NCI-H2081 (cell line): ENCODE measurements at regions not wholly inside any gene's neighbourhood (a gene's known extent, or its start where the extent isn't known, plus 50 kb on each side); places are given as distances from the start of the nearest gene placed in this dataset.
"Not testable (repeated sequence)": the region's sequence is repeated elsewhere in the genome, so short reads cannot be mapped to it uniquely, and the experiment has no call there.

Experiments
- DNase-seq, 2 experiments: peaks; one replicate each; lab custom pipeline; 2025; lab: John Stamatoyannopoulos, UW

DNA sequence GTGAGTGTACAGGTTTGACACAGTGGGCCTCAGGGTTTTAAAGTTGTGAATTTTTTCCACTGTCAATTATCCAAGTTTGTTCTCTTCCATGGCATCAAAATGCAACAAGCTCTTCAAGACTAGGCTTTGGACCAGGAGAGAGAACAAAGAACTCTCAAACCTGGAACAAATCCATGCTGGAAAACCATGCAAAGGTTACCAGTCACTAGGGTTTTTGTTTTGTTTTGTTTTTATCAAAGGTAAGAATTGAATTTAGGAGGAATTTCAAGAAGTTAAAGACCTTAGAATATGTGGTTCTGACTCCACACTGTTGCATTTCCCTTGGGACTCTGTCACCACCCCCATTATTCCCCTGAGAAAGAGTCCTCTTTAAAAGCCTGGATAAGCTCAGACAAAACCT lies 191.1 kb upstream of the PIK3R1 start:
- no peak for DNase-seq

DNA sequence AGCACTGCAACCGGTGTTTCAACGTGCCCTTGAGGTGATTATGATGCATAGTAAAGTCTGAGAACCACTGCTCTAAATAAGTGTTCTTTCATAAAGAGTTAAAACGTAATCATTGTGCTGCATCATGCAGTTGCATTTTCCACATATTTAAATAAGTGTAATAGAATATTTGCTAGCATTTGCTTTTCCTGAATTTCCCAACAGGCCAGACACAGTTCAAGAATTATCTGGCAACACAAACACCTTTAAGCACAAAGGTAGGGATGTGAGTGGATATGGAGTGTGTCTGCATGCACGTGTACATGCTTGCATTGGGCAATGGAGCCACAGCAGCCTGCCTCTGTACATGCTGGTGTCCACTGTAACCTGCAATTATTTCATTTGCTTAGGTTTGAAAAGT lies 193.6 kb upstream of the PIK3R1 start:
- DNase-seq = no peak

DNA sequence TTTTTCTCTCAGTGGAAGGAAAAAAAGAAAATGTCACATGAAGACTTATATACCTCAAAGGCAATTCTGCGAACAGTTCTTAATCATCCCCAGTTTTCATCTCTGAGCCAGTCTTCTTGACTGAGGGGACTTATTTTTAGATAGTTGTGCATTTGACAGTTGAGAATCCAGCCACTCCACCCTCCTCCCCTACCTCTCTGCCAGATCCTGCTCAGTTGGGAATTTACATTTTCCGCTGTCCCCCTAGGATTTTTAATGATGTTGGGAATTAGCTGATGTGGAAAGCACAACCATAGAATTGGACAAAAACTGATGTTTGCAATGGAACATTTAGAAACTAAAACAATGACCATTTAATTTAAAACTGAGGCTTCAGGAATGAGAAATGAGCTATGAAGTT lies 194.3 kb upstream of the PIK3R1 start:
- no peak for DNase-seq

DNA sequence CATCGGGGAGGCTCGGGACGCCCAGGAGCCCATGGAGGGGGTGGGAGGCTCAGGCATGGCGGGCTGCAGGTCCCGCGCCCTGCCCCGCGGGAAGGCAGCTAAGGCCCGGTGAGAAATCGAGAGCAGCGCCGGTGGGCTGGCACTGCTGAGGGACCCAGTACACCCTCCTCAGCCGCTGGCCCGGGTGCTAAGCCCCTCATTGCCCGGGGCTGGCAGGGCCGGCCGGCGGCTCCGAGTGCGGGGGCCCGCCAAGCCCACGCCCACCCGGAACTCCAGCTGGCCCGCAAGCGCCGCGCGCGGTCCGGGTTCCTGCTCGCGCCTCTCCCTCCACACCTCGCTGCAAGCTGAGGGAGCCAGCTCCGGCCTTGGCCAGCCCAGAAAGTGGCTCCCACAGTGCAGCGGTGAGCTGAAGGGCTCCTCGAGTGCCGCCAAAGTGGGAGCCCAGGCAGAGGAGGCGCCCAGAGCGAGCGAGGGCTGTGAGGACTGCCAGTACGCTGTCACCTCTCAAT lies 195.0 kb upstream of the PIK3R1 start:
- DNase-seq = not testable (repeated sequence)

DNA sequence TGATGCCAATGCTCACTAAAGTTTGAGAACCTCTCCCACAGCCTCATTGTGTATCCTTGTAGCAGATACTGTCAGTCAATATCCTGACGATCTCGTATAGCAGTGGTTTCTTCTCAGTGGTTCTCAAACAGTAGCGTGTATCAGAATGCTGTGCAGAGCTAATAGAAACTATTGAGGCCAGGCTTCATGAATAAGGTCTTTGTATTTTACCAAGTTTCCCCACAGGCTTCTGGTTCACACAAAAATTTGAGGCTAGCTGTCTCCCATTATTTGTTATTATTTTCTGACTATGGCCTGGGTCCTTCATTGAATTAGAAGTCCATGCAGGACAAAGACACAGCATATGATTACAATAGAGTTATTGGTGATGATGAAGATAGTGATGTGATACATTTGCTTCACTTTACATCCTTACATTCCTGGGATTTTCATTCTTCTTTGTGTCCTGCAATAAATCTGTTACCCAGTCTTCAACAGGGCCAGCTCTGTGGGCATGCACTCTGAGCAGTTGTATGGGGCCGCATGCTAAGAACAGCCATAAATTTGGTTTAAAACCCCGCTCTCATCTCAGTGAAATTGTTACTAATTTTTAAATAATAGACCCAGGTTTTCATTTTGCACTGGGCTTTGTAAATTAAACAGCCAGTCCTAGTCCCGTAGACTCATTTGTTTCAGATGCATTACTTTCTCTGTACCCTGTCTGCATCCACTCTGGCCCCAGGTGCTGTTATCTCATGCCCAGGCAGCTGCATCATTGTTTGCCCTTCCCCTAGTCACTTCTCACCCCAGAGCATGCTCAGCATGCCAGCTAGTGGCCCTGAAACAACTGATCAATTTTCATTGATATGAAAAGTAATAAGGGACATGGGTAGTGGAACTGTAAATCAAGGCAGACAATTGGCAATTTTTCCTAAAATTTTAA lies 199.9 kb upstream of the PIK3R1 start:
- no peak for DNase-seq

DNA sequence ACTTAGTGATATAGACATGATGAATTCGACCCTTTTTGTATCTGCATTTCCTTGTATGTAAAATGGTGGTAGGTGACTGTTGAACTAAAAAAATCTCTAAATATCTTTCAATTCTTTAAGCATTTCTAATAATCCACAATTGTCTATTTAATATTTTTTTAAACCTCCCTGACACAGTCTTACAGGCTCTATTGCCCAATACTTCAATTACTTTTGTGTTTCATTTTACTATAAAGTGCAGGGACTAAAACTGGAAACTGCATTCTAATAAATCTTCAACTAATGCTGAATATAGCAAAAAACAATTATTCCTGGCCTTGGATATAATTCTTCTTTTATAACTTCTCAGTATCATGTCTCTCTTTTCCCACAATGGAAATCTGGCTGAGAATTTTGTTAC lies 202.7 kb upstream of the PIK3R1 start:
- no peak for DNase-seq

DNA sequence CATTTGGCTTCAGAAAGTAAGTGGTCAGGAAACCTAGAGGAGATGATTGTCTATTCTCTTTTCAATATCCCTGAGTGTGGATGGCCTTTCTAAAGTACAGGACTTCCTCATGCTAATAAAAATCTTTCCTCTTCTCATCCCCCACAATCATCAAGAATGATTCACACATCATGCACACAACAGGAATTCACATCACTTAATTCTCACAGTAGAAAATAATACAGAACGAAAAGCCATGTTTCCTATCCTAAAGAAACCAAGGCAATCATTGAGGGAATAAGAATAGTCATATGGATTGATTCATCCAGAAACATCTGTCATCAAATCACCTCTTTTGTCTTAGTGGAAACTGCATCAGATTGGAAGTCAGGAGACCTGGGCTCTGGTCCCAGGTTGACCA lies 203.1 kb upstream of the PIK3R1 start:
- no peak for DNase-seq

DNA sequence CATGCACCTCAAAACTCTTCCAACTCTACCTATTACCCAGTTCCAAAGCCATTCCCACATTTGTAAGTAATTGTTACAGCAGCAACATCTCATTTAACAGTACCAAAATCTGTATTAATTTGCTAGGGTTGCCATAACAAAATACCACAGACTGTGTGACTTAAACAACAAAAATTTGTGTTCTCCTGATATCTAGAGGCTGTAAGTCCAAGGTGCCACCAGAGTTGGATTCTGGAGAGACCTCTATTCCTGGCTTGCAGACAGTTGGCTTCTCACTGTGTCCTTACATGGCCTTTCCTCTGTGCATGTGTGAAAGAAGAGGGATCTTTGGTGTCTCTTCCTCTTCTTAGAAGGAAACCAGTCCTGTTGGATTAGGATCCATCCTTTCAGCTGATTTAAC lies 203.8 kb upstream of the PIK3R1 start:
- DNase-seq = no peak

DNA sequence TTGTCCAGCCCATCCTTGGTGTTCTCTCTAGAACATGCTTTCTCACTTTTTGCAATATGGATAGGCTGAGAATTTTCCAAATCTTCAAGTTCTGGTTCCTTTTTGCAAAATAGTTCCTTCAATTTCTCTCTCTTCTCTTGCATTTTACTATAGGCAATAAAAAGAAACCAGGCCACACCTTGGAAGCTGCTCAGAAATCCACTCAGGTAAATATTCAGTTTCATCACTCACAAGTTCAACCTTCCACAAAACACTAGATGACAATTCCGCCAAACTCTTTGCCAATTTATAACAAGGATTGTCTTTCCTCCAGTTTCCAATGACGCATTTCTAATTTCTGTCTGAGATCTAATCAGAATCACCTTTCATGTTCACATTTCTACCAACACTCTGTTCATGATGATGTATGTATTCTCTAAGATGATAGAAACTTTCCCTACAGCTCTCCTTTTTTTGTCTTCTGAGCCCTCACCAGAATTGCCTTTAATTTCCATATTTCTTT lies 204.2 kb upstream of the PIK3R1 start:
- DNase-seq = no peak

DNA sequence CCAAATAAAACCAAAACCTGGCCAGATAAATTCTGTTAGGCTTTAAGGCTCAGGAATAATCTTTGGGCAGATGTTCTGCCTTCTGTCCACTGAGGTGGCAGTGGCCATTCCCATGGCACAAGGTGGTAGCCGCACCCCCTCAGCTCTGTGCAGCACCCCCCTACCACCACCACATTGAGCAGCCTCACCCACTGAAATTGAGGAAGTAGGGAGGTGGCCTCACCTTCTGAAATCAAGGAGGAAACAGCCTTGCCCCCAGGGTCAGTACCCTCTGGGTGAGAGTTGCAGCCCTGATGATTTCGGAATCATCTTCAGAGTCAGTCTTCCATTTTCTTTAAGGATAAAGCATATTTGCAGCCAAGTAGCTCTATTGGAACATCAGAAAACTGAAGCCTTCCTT lies 204.8 kb upstream of the PIK3R1 start:
- DNase-seq = no peak

DNA sequence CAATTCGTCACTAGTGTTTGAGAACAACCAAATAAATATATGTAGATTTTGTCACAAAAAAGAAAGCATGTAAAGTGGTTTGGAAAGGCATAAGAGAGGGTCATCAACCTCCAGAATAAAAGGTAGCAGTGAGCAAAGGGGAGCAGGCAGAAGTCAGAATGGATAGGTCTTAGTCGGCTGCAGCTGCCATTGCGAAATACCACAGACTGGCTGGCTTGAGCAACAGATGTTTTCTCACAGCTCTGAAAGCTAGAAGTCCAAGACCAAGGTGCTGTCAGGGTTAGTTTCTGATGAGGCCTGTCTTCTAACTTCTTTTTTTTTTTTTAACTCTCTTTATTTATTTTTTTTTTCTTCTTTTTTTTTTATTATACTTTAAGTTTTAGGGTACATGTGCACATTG lies 208.1 kb upstream of the PIK3R1 start:
- DNase-seq = no peak

DNA sequence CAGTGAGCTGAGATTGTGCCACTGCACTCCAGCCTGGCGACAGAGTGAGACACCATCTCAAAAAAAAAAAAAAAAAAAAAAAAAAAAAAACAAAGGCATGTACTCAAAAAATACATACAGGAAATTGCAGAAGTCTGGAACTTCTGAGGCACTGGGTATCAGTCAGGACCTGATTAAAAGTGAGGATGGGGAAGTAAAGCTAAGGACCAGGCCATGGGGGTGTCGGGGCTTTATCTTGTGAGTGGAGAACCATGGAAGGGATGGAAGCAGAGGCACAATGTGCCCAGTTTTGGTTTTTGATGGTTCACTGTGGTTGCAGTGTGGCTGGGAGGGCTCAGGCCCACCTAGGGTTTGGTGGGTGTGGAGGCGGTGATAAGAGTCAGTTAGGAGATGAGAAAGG lies 212.7 kb upstream of the PIK3R1 start:
- DNase-seq = no peak

DNA sequence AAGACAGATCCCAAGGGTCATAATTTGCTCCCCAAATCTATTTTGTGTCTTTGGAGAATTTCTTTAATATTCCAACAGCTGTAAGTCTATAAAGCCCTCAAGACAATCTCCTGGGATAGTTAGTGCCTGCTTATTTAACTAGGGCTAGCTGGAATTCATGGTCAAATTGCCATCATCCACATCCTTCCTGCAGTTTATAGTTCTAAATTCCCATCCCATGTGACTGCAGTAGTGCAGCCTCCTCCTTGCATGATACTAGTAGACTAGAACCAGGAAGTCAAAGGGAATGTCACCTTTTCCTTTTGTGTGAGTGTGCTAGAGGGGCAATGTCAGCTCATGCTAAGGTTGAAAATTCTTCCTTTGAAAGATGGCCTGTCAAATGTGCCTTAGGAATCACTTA lies 214.8 kb upstream of the PIK3R1 start:
- no peak for DNase-seq

DNA sequence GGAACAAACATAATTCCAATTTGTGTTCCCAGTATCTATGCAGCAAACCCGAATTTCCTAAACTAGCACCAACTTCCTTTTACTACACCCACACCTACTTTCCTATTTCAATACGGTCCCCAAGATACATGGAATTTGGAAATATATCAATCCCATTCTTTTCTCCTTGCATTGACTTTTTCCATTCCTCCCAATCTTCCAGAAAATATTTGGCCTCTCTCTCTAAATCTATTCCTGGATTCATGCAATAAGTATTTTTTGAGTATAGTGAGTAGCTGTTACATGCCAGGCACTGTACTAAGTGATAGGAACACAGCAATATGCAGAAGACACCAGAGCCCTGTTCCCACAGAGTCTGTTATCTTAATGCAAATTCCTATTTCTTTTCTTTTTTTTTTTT lies 216.2 kb upstream of the PIK3R1 start:
- no peak for DNase-seq

DNA sequence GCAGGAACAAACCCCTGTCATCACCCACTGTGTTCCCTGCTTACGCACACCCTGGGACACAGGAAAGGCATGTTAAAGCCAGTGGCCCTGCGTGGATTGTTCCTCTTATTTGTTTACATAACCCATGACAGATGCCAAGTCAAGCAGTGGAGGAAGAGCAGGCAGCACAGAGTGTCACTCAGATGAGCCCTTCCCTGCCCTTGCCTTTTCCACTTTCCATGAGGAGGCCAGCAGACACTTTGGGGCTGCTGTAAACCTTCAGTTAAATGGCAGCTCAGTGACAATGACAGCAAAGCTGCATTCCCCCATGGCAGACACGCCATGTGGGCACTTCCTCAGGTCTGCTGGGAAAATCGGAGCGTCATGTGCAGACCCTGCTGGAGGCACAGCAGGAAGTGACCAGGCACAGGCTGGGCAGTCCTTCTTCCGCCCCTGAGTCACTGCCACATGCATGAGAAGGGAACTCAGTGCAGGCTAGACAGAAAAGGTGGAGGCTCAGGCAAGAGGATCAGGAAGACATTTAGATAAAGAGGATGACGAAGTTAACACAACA lies 216.8 kb upstream of the PIK3R1 start:
- no peak for DNase-seq

DNA sequence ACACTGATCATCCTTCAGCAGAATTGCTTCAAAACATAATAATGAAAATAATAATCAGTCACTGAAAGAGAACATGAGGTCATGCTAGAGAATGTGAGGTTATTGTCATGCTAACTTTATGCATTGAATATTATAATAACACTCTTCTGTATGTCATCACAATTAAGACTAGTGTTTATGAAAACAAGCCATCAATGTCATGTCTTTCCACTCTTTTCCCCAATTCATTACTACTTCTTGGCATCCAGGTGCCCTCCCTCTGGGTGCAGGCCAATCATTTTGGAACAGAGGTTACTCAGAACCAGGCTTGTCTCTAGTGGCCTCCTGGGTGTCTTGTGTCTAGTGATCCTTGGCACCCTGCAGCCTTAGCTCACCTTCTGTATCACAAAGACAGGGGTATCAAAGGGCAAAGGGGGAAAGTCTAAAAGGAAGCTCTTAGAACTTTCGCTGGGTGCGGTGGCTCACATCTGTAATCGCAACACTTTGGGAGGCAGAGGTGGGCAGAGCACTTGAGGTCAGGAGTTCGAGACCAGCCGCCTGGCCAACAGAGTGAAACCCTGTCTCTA lies 217.6 kb upstream of the PIK3R1 start:
- DNase-seq = no peak

DNA sequence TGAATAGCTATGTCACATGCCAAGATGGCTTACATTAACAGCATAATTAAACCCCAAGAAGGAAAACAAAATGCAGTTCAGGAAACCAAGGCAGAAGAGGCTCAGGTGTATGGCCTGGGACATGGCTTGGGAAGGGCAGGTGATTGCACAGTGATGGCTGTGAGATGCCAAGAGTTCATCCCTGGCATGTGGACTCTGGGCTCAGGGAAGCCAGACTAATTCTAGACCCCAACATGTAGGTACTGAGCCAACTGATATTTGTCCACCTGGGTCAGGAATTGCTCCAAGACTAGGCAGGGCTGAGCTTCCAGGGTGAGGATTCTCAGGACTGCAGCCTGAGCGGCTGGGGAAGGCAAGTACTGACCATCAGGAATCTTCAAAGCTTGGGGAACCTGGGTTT lies 218.4 kb upstream of the PIK3R1 start:
- DNase-seq = no peak

DNA sequence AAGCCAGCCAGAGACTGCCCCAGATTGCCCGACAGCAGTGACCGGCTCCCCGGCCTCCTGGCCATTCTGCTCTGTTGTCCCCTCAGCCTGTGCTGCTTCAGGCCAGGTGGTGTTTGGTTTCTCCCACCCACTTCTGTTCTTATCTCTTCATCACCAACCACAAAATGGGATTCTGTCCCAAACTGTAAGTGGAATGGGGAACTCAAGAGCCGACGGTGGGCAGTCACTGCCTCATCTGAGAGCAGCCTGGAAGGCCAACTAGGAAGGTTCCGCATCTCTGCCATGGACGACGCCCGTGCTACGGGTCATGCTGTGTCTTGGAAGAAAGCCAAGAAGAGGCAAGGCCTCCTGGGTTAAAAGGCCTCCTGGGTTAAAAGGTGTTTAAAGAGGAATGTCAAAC lies 219.0 kb upstream of the PIK3R1 start:
- no peak for DNase-seq

DNA sequence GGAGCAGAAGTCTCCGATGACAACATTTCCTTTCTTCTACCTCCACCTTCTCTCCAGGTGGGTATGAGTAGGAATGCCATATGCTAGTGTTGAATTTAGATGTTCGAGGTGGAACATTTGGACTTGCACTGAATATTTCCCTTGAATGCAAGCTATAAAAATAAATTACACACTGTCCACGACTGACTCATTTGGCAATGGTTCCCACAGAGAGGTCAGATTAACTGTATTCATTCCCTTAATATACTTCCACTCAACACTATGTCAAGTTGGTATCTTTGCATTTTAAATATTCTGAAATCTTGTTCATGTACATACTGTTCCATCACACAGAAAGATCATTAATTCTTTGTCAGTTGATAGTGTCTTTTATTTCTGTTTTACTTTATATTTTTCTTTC lies 222.6 kb upstream of the PIK3R1 start:
- DNase-seq = no peak

DNA sequence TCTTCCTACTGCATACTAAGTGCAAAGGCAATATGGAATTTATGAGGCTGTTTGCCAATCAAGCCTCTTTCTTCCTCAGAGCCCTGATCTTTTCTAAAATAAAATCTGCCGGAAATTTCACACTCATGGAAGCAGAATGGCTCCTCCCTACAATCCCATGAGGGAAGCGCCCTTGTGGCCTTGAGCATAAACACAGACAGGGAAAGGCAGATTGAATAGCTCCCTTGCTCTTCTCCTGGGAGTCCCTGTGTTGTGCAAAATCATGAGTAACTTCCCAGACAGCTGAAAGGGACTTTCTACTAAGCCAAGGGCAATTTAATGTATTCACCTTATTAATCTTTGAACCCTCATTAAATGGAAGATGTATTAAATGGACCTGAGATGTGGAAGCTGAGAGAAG lies 226.1 kb upstream of the PIK3R1 start:
- no peak for DNase-seq

DNA sequence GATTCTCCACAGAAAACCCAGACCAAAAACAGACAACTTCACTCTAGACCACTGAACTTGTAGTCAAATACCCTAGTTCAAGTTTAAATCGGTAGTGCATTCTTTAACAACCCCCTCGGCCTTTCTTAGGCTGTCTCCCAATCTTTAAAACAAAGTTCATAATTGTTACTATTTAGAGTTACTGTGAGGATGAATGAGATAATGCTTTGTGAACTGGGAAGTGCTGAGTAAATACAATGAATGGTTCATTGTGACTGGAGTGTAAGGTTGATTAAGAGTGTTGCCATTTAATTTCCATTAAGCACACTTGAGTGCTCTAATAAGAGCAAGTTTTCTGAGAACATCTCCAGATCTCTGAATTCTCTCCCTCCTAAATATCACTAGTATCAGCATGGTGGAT lies 228.8 kb upstream of the PIK3R1 start:
- no peak for DNase-seq

DNA sequence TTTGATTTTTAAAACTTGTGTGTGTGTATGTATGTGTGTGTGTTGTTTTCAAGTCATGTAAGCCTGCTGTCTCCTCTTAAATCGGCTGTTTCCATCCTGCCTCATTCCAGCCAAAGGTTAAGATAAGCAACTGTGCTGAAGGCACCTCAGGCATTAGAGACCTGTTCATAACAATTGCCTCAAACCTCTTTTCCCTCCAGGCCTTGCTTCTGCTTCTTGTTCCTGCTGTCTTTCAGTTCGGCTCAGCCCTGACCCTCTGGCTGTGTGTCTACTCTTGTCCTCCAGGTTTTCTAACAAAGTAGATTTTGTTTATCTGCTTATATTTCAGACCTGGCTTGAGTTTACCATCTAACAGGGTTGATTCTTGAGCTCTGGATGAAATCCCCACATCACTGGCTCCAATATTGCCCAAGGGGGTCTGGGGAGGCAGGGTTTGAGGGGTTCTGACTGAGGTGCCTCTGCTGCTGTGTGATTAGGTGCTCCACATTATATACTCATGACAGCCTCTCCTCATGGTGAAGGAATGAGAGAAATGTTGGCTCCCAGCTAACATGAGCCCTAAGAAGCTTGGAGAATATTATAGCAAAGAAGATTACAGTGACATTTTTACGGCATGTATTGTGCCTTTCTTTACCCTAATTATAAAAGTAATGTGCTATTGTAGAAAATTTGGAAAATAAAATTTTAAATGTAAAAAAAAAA lies 229.7 kb upstream of the PIK3R1 start:
- DNase-seq = no peak

DNA sequence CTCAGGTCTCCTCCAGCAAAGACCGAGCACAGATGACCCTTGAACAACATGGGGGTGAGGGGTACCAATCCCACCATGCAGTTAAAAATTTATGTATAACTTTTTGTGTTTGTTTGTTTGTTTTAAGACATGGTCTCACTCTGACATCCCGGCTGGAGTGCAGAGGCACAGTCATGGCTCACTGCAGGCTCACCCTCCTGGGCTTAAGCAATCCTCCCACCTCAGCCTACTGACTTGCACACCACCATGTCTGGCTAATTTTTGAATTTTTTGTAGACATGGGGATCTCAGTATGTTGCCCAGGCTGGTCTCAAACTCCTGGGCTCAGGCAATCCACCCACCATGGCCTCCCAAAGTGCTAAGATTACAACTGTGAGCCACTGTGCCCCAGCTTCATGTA lies 231.0 kb upstream of the PIK3R1 start:
- no peak for DNase-seq
